Esophagus squamous epithelium (tissue), 5 donors: ENCODE measurements at regions not wholly inside any gene's neighbourhood (a gene's known extent, or its start where the extent isn't known, plus 50 kb on each side); places are given as distances from the start of the nearest gene placed in this dataset.

Experiments used
- DNase-seq: peaks from one replicate; lab custom pipeline; 2025; lab: John Stamatoyannopoulos, UW
- H3K27ac ChIP-seq, 4 donors: fragments of 200-600 bp; sonication (generic); one replicate each; pipeline ENCODE4 v1.5.1; 2016 to 2019; ENCODE audit warnings: mild to moderate bottlenecking in 1 of 4
- H3K27me3 ChIP-seq, 4 donors: fragments of 200-600 bp; sonication (generic); 1 replicate in 3 of 4; 2 replicates in 1 of 4; pipeline versions ENCODE4 v1.5.1 to v1.6.0; 2017 to 2021; ENCODE audit warnings: antibody characterized with exemption in 1 of 4
- H3K36me3 ChIP-seq, 3 donors: fragments of 200-600 bp; sonication (generic); one replicate each; pipeline ENCODE4 v1.5.1; 2016 to 2019
- H3K4me1 ChIP-seq, 3 donors: fragments of 200-600 bp; sonication (generic); one replicate each; pipeline ENCODE4 v1.5.1; 2017 to 2019
- H3K4me3 ChIP-seq, 4 donors: fragments of 200-600 bp; sonication (generic); 1 replicate in 3 of 4; 2 replicates in 1 of 4; pipeline ENCODE4 v1.5.1; 2016 to 2019; ENCODE audit warnings: mild to moderate bottlenecking in 2 of 4, moderate library complexity in 1 of 4
- H3K9me3 ChIP-seq, 3 donors: fragments of 200-600 bp; sonication (generic); one replicate each; pipeline ENCODE4 v1.5.1; 2016 to 2019
- POLR2A ChIP-seq, 4 donors: fragments of 450-650 bp; IDR thresholded peaks; one replicate each; pipeline ENCODE4 v1.6.1; 2017; ENCODE audit warnings: antibody characterized with exemption in 4 of 4, mild to moderate bottlenecking in 4 of 4, moderate library complexity in 3 of 4
- WGBS, 2 donors: methylation state at CpG; one replicate each; pipeline ENCODE4 v1.1.5; 2018; 5-methylcytosine and 5-hydroxymethylcytosine counted together
- intact Hi-C: fragments of 100-400 bp; cut with DNase I; formaldehyde crosslinking; loops from one replicate; pipeline ENCODE4 v1.15.0; 2022
- TF ChIP-seq, protein P1 (sequence below), 6 experiments: fragments of 450-650 bp in 4 of 6; fragments of 200-600 bp in 2 of 6; sonication (generic) in 2 of 6; IDR thresholded peaks; one replicate each; pipeline ENCODE4 v1.5.1; 2016 to 2019; ENCODE audit warnings: antibody characterized with exemption in 6 of 6, mild to moderate bottlenecking in 4 of 6, moderate library complexity in 4 of 6
- donor health status: DM: yes; HTN: yes; CAD: no.

DNA sequence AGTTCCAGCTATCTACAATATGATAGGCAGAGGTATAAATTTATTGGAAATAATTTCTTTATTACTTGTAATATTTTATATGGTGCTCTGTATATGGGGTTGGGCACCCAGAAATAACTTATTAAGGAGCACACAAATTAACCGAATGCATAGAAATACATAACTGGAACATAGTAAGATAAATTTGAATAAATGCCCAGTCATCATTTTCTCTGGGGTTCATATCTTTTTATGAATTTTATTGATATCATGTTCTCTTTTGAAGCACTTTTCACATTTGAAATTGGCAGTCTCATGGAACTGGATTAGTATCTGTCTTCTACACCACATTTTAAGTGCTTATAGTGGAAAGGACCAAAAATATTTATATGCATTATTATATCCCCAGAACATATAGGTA lies 122.0 kb downstream of the PCDH7 start:
- Histone ChIP-seq H3K4me1 (peaks cover 0 to 16% (median 0%) of the 10 kb centered on the region in 3 donors), H3K4me3 (no peak overlapping the region), H3K27ac (no peak overlapping the region), H3K36me3 (no peaks in the 10 kb centered on the region), H3K27me3 (no peaks in the 10 kb centered on the region), H3K9me3 (no peaks in the 10 kb centered on the region)
- no peak for DNase-seq
- TF ChIP-seq, protein P1, sequence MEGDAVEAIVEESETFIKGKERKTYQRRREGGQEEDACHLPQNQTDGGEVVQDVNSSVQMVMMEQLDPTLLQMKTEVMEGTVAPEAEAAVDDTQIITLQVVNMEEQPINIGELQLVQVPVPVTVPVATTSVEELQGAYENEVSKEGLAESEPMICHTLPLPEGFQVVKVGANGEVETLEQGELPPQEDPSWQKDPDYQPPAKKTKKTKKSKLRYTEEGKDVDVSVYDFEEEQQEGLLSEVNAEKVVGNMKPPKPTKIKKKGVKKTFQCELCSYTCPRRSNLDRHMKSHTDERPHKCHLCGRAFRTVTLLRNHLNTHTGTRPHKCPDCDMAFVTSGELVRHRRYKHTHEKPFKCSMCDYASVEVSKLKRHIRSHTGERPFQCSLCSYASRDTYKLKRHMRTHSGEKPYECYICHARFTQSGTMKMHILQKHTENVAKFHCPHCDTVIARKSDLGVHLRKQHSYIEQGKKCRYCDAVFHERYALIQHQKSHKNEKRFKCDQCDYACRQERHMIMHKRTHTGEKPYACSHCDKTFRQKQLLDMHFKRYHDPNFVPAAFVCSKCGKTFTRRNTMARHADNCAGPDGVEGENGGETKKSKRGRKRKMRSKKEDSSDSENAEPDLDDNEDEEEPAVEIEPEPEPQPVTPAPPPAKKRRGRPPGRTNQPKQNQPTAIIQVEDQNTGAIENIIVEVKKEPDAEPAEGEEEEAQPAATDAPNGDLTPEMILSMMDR (IDR thresholded peaks at IDR 0.05): no peak
- TF ChIP-seq POLR2A (IDR thresholded peaks at IDR 0.05): no peak
- intact Hi-C loops: no loop called here
- WGBS, 2 donors: 88 to 96% methylated on average over 1 of the region's 1 CpG

DNA sequence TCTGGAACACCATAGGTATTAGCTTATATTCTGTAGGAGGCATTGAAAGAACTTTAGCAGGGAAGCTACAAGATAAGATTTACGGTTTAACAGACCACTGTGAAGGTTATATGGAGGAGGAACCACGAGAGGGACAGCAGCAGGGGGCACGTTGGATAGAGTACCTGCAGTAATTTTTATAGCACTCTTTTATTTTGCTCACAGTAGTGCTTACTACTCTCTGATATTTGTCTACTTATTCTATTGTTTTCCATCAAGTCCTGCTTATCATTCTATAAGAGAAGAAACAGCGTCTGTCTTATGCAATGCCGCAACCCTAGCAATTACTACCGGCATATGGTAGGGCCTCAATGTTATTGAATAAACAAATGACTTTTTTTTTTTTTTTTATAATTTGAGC lies 122.5 kb downstream of the PCDH7 start:
- H3K9me3 ChIP-seq: no peaks in the 10 kb centered on the region
- no peak for TF ChIP-seq POLR2A (IDR thresholded peaks at IDR 0.05)
- TF ChIP-seq, protein P1 (IDR thresholded peaks at IDR 0.05): no peak
- no peak overlapping the region for H3K27ac ChIP-seq
- H3K4me1 ChIP-seq: peaks cover 0 to 16% (median 0%) of the 10 kb centered on the region in 3 donors
- H3K36me3 ChIP-seq: no peaks in the 10 kb centered on the region
- H3K4me3 ChIP-seq: no peak overlapping the region
- intact Hi-C loops: no loop called here
- H3K27me3 ChIP-seq: no peaks in the 10 kb centered on the region
- 91 to 93% methylated on average over 6 of the region's 6 CpGs for WGBS, 2 donors
- DNase-seq: no peak

DNA sequence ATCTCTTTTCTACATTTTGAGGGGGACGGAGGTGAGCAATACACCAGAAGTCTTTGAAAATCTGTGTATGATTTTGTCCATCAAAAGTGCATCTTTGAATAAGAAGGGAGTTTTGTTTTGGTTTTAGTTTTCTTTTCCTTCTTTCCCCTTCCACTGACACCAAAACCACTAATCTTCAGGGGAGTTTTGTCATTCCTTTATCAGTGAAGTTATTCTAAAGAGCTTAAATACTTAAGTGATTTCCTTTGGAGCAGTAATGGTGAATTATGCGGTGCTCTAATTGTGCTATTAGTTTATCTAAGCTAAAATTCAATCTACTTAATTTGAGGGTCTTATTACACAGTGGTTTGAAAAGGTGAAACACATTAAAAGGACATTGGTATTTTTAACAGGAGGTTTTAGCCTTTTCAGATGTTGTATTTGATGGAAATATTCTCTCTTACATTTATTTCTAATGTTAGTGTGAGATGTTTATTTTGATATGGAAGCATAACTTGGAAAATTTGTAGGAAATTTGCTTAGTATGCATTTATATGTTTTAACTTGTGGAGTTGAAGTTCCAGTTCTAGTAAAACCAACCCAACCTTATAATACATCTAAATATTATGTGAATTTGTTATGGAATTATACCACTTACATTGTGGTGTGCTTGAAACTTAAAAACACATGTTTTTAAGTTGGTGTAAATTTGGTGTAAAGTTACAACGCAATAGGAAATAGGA lies 124.9 kb downstream of the PCDH7 start:
- Histone ChIP-seq H3K9me3 (no peaks in the 10 kb centered on the region), H3K4me3 (no peak overlapping the region), H3K27ac (no peak overlapping the region), H3K4me1 (peaks cover 0 to 8% (median 0%) of the 10 kb centered on the region in 3 donors), H3K36me3 (no peaks in the 10 kb centered on the region), H3K27me3 (no peaks in the 10 kb centered on the region)
- no peak for DNase-seq
- TF ChIP-seq, protein P1 (IDR thresholded peaks at IDR 0.05): no peak
- TF ChIP-seq POLR2A (IDR thresholded peaks at IDR 0.05): no peak
- intact Hi-C loops: no loop called here
- WGBS, 2 donors: 83 to 87% methylated on average over 3 of the region's 3 CpGs

DNA sequence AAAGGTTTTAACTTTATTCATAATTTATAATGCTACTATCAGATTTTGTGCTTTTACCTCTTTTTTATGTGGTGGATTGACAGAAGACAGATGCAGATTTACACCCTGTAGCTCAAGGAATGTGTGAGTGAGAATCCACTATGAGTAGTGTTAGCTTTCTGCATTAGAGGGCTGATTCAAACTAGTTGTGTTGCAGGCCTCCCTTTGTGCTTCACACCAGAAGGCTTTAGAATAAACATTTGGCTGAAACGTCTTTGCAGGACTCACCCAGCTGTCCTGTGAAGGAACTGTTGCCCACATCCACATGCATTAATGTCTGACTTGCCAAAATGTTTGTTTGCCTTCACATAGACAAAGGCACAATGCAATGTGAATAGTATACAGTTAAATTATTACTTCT lies 127.0 kb downstream of the PCDH7 start:
- 0 to 15% methylated on average over 1 of the region's 1 CpG for WGBS, 2 donors
- no peak for TF ChIP-seq POLR2A (IDR thresholded peaks at IDR 0.05)
- TF ChIP-seq, protein P1 (IDR thresholded peaks at IDR 0.05): no peak
- no peaks in the 10 kb centered on the region for H3K9me3 ChIP-seq
- no peak overlapping the region for H3K4me3 ChIP-seq
- no peak for DNase-seq
- H3K27ac ChIP-seq: no peak overlapping the region
- H3K27me3 ChIP-seq: no peaks in the 10 kb centered on the region
- intact Hi-C loops: no loop called here
- H3K36me3 ChIP-seq: no peaks in the 10 kb centered on the region
- no peaks in the 10 kb centered on the region for H3K4me1 ChIP-seq

DNA sequence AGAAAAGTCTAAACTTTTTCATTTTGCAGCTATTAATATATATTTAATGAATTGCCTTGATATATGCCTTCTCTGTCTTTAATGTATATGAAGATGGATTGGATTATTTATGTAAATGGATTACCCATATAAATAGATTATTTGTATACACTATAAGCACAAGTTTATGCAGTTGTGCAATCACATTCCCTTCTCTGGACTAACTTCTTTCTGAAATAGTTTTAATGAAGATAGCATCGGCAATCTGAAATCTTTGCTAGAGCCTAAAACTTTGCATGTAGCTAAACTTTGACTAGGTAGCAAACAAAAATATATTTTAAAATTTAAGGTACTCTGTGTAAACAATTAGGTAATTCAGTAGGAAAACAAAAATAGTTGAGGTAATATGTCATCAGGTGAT lies 127.8 kb downstream of the PCDH7 start:
- no peaks in the 10 kb centered on the region for H3K4me1 ChIP-seq
- no peaks in the 10 kb centered on the region for H3K27me3 ChIP-seq
- no peak overlapping the region for H3K4me3 ChIP-seq
- H3K27ac ChIP-seq: no peak overlapping the region
- WGBS, 2 donors: 89 to 94% methylated on average over 1 of the region's 1 CpG
- intact Hi-C loops: no loop called here
- H3K36me3 ChIP-seq: no peaks in the 10 kb centered on the region
- no peaks in the 10 kb centered on the region for H3K9me3 ChIP-seq
- DNase-seq: no peak
- TF ChIP-seq, protein P1 (IDR thresholded peaks at IDR 0.05): no peak
- TF ChIP-seq POLR2A (IDR thresholded peaks at IDR 0.05): no peak
